Kidney (tissue), 13 donors: ENCODE measurements at regions not wholly inside any gene's neighbourhood (a gene's known extent, or its start where the extent isn't known, plus 50 kb on each side); places are given as distances from the start of the nearest gene placed in this dataset.

ENCODE experiments used
- DNase-seq, 5 donors: peaks; one replicate each; pipeline ENCODE4 v3.0.0-alpha.2; 2013 to 2020
- FAIRE-seq: peaks from 2 replicates; lab custom pipeline; 2012; peaks lifted over from hg19 to GRCh38; lab: Jason Lieb, UNC
- H3K27ac ChIP-seq, 2 donors: one replicate each; pipeline ENCODE4 v1.7.0; 2013; ENCODE audit warnings: low read depth in 2 of 2, low read length in 2 of 2, inconsistent platforms in 1 of 2
- H3K27me3 ChIP-seq: one replicate; pipeline ENCODE4 v1.7.1; 2013; ENCODE audit warnings: low read length, inconsistent platforms; ENCODE audit not compliant: control insufficient read depth, insufficient read depth
- H3K36me3 ChIP-seq, 3 donors: one replicate each; pipeline versions ENCODE4 v1.7.0 to v1.7.1; 2013; ENCODE audit warnings: low read length in 3 of 3, control low read depth in 1 of 3, inconsistent platforms in 1 of 3; ENCODE audit not compliant: insufficient read depth in 3 of 3, control insufficient read depth in 2 of 3
- H3K4me1 ChIP-seq, 3 donors: one replicate each; pipeline versions ENCODE4 v1.7.0 to v1.7.1; 2013; ENCODE audit warnings: low read length in 3 of 3, inconsistent platforms in 1 of 3, low read depth in 1 of 3; ENCODE audit not compliant: control insufficient read depth in 2 of 3, insufficient read depth in 2 of 3
- H3K4me3 ChIP-seq, 3 donors: one replicate each; pipeline versions ENCODE4 v1.7.0 to v1.8.1; 2013; ENCODE audit warnings: low read length in 3 of 3, control low read depth in 1 of 3, inconsistent platforms in 1 of 3
- H3K9ac ChIP-seq, 3 donors: one replicate each; pipeline versions ENCODE4 v1.7.0 to v1.7.1; 2013; ENCODE audit warnings: low read length in 3 of 3, control low read depth in 1 of 3, inconsistent platforms in 1 of 3
- H3K9me3 ChIP-seq, 3 donors: one replicate each; pipeline versions ENCODE4 v1.7.0 to v1.7.1; 2013; ENCODE audit warnings: low read length in 3 of 3, control low read depth in 1 of 3, inconsistent platforms in 1 of 3; ENCODE audit not compliant: control insufficient read depth in 2 of 3, insufficient read depth in 1 of 3
- intact Hi-C: fragments of 100-400 bp; cut with DNase I; formaldehyde crosslinking; loops from one replicate; pipeline ENCODE4 v1.11.1; 2022
- TF ChIP-seq, protein P1 (sequence below): IDR thresholded peaks from 3 replicates; pipeline ENCODE4 v1.5.1; 2012; ENCODE audit warnings: mild to moderate bottlenecking, moderate library complexity, borderline replicate concordance; ENCODE audit not compliant: insufficient read depth; ENCODE audit errors: extremely low read depth
- donor health status: control.
- donor health status: control.
- donor health status: control.
- donor health status: control.
- donor health status: control.
- donor health status: DM: yes; HTN: yes; CAD: no.
- donor health status: Normal renal cell carcinoma (clear cell type).

- DNase-seq (no peak), FAIRE-seq (peak; percentile 66)
- no peaks in the 10 kb centered on the region for H3K27me3 ChIP-seq
- no peaks in the 10 kb centered on the region for H3K36me3 ChIP-seq
- TF ChIP-seq, protein P1, sequence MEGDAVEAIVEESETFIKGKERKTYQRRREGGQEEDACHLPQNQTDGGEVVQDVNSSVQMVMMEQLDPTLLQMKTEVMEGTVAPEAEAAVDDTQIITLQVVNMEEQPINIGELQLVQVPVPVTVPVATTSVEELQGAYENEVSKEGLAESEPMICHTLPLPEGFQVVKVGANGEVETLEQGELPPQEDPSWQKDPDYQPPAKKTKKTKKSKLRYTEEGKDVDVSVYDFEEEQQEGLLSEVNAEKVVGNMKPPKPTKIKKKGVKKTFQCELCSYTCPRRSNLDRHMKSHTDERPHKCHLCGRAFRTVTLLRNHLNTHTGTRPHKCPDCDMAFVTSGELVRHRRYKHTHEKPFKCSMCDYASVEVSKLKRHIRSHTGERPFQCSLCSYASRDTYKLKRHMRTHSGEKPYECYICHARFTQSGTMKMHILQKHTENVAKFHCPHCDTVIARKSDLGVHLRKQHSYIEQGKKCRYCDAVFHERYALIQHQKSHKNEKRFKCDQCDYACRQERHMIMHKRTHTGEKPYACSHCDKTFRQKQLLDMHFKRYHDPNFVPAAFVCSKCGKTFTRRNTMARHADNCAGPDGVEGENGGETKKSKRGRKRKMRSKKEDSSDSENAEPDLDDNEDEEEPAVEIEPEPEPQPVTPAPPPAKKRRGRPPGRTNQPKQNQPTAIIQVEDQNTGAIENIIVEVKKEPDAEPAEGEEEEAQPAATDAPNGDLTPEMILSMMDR: no peak
- no peaks in the 10 kb centered on the region for H3K4me1 ChIP-seq
- H3K9ac ChIP-seq: no peak overlapping the region
- no peaks in the 10 kb centered on the region for H3K9me3 ChIP-seq
- H3K27ac ChIP-seq: no peak overlapping the region
- intact Hi-C loops: no loop called here
- no peak overlapping the region for H3K4me3 ChIP-seq
Observed at GRCh38 chr5:52674815-52675545, 112.7 kb upstream of the ITGA1 start.

GRCh38 chr5:52682492-52682891, 105.2 kb upstream of the ITGA1 start:
- no peak overlapping the region for H3K27ac ChIP-seq
- no peak overlapping the region for H3K9ac ChIP-seq
- DNase-seq (no peak), FAIRE-seq (no peak)
- intact Hi-C loops: no loop called here
- no peaks in the 10 kb centered on the region for H3K27me3 ChIP-seq
- no peak overlapping the region for H3K4me3 ChIP-seq
- H3K4me1 ChIP-seq: no peaks in the 10 kb centered on the region
- TF ChIP-seq, protein P1: no peak
- no peaks in the 10 kb centered on the region for H3K36me3 ChIP-seq
- H3K9me3 ChIP-seq: no peaks in the 10 kb centered on the region

GRCh38 chr5:52684051-52684450, 103.7 kb upstream of the ITGA1 start:
- FAIRE-seq: no peak
- H3K36me3 ChIP-seq: no peaks in the 10 kb centered on the region

More at GRCh38 chr5:52684051-52684450, 103.7 kb upstream of the ITGA1 start:
- Histone ChIP-seq H3K4me3 (no peak overlapping the region), H3K27me3 (no peaks in the 10 kb centered on the region), H3K9ac (no peak overlapping the region), H3K9me3 (peaks cover 0 to 6% (median 0%) of the 10 kb centered on the region in 3 donors), H3K4me1 (no peaks in the 10 kb centered on the region), H3K27ac (no peak overlapping the region)
- no peak for DNase-seq
- TF ChIP-seq, protein P1: no peak
- intact Hi-C loops: no loop called here
